CD4-positive, alpha-beta T cell treated with Interleukin-15 for 4 hours (primary cell): ENCODE measurements at regions not wholly inside any gene's neighbourhood (a gene's known extent, or its start where the extent isn't known, plus 50 kb on each side); places are given as distances from the start of the nearest gene placed in this dataset.
"Not testable (repeated sequence)": the region's sequence is repeated elsewhere in the genome, so short reads cannot be mapped to it uniquely, and the experiment has no call there.

Experiments used
- DNase-seq: peaks from one replicate; pipeline ENCODE4 v3.0.0-alpha.2; 2020; ENCODE audit warnings: low spot score

GRCh38 chr6:121876721-121877120, 441.3 kb downstream of the GJA1 start:
- DNase-seq, result no peak

- DNase-seq, result no peak
Measured at GRCh38 chr6:121879149-121879548, 443.7 kb downstream of the GJA1 start.

- DNase-seq, result no peak
Measured at GRCh38 chr6:121880831-121881230, 445.4 kb downstream of the GJA1 start.

GRCh38 chr6:121881974-121882667, 446.7 kb downstream of the GJA1 start:
- no peak for DNase-seq

GRCh38 chr6:121884091-121884490, 448.6 kb downstream of the GJA1 start:
- DNase-seq, result no peak

GRCh38 chr6:121884620-121885019, 449.2 kb downstream of the GJA1 start:
- DNase-seq, result no peak

- DNase-seq, result no peak
Measured at GRCh38 chr6:121885399-121886152, 450.1 kb downstream of the GJA1 start.

GRCh38 chr6:121886223-121886830, 450.9 kb downstream of the GJA1 start:
- DNase-seq, result no peak

GRCh38 chr6:121887724-121888123, 452.3 kb downstream of the GJA1 start:
- no peak for DNase-seq

- DNase-seq, result no peak
Measured at GRCh38 chr6:121890307-121890910, 455.0 kb downstream of the GJA1 start.

- not testable (repeated sequence) for DNase-seq
Measured at GRCh38 chr6:121895731-121896130, 460.3 kb downstream of the GJA1 start.

- DNase-seq, result no peak
Measured at GRCh38 chr6:121896363-121896762, 460.9 kb downstream of the GJA1 start.

GRCh38 chr6:121896771-121897170, 461.3 kb downstream of the GJA1 start:
- no peak for DNase-seq

GRCh38 chr6:121897337-121897760, 461.9 kb downstream of the GJA1 start:
- DNase-seq, result no peak

GRCh38 chr6:121901432-121901831, 466.0 kb downstream of the GJA1 start:
- DNase-seq, result no peak

- no peak for DNase-seq
Measured at GRCh38 chr6:121904559-121904958, 469.1 kb downstream of the GJA1 start.

- no peak for DNase-seq
Measured at GRCh38 chr6:121912905-121913304, 477.5 kb downstream of the GJA1 start.

- DNase-seq, result no peak
Measured at GRCh38 chr6:121917263-121917829, 481.9 kb downstream of the GJA1 start.

GRCh38 chr6:121917834-121918559, 481.5 kb upstream of the HSF2 start:
- DNase-seq, result no peak

GRCh38 chr6:121920616-121921015, 478.8 kb upstream of the HSF2 start:
- no peak for DNase-seq

- DNase-seq, result no peak
Measured at GRCh38 chr6:121925024-121925423, 474.4 kb upstream of the HSF2 start.
